GM23338 (cell line): ENCODE measurements at regions not wholly inside any gene's neighbourhood (a gene's known extent, or its start where the extent isn't known, plus 50 kb on each side); places are given as distances from the start of the nearest gene placed in this dataset.

ENCODE experiments used
- ATAC-seq: fragments of 200-7000 bp; cut with Tn5 transposase; 3 replicates; pipeline ENCODE4 v1.9.1; 2020
- DNase-seq: peaks from one replicate; pipeline ENCODE4 v3.0.0-alpha.2; 2015; ENCODE audit warnings: low spot score
- H2AFZ ChIP-seq: fragments of 200-600 bp; sonication (generic); 2 replicates; pipeline ENCODE4 v1.8.0; 2016; ENCODE audit warnings: antibody characterized with exemption, mild to moderate bottlenecking, moderate library complexity
- H3F3A ChIP-seq: fragments of 200-600 bp; sonication (generic); replicated peaks from 2 replicates; pipeline ENCODE4 v1.8.0; 2017; ENCODE audit warnings: antibody characterized with exemption, mixed run types, low read depth
- H3K27ac ChIP-seq: fragments of 200-600 bp; sonication (generic); 2 replicates; pipeline ENCODE4 v1.6.1; 2016; ENCODE audit warnings: low read depth
- H3K27me3 ChIP-seq: fragments of 200-600 bp; sonication (generic); 2 replicates; pipeline ENCODE4 v1.8.0; 2016; ENCODE audit warnings: mild to moderate bottlenecking, mixed run types, moderate library complexity; ENCODE audit not compliant: insufficient read depth
- H3K36me3 ChIP-seq: fragments of 200-600 bp; sonication (generic); 2 replicates; pipeline ENCODE4 v1.8.0; 2016; ENCODE audit warnings: mild to moderate bottlenecking; ENCODE audit not compliant: insufficient read depth
- H3K4me1 ChIP-seq: fragments of 200-600 bp; sonication (generic); 2 replicates; pipeline ENCODE4 v1.8.0; 2016; ENCODE audit warnings: mild to moderate bottlenecking, moderate library complexity; ENCODE audit not compliant: insufficient read depth
- H3K4me2 ChIP-seq: fragments of 200-600 bp; sonication (generic); 2 replicates; pipeline ENCODE4 v1.7.1; 2017; ENCODE audit warnings: mixed run types
- H3K4me3 ChIP-seq: fragments of 200-600 bp; sonication (generic); 2 replicates; pipeline ENCODE4 v1.6.1; 2016; ENCODE audit warnings: mixed run types
- H3K79me2 ChIP-seq: fragments of 200-600 bp; sonication (generic); replicated peaks from 2 replicates; pipeline ENCODE4 v1.8.0; 2017; ENCODE audit warnings: mild to moderate bottlenecking; ENCODE audit not compliant: insufficient read depth
- H3K9me2 ChIP-seq: fragments of 200-600 bp; sonication (generic); 2 replicates; pipeline ENCODE4 v1.8.0; 2017; ENCODE audit not compliant: insufficient read depth
- H4K20me1 ChIP-seq: fragments of 200-600 bp; sonication (generic); replicated peaks from 2 replicates; pipeline ENCODE4 v1.8.0; 2017; ENCODE audit warnings: mild to moderate bottlenecking; ENCODE audit not compliant: insufficient read depth
- H3K27ac Mint-ChIP-seq: 2 replicates; pipeline ENCODE4 v1.8.0; 2020; ENCODE audit warnings: inconsistent platforms, mild to moderate bottlenecking, moderate library complexity, mixed read lengths
- H3K27me3 Mint-ChIP-seq: 3 replicates; pipeline ENCODE4 v1.8.0; 2022; ENCODE audit warnings: low read depth, mild to moderate bottlenecking, moderate library complexity, mixed read lengths, inconsistent platforms; ENCODE audit not compliant: insufficient read depth, poor library complexity
- H3K36me3 Mint-ChIP-seq: 3 replicates; pipeline ENCODE4 v1.8.0; 2021; ENCODE audit warnings: low read depth, mild to moderate bottlenecking, inconsistent platforms, moderate library complexity, mixed read lengths
- H3K4me1 Mint-ChIP-seq: 3 replicates; pipeline ENCODE4 v1.8.0; 2020; ENCODE audit warnings: mild to moderate bottlenecking, inconsistent platforms, mixed read lengths
- H3K4me3 Mint-ChIP-seq: 3 replicates; pipeline ENCODE4 v1.8.0; 2021; ENCODE audit warnings: moderate library complexity, mild to moderate bottlenecking, inconsistent platforms, mixed read lengths
- H3K9me3 Mint-ChIP-seq: 3 replicates; pipeline ENCODE4 v1.8.0; 2020; ENCODE audit warnings: moderate library complexity, mild to moderate bottlenecking, inconsistent platforms, mixed read lengths
- CREB1 ChIP-seq: fragments of 250-450 bp; sonication (Bioruptor Pico); IDR thresholded peaks from 2 replicates; pipeline ENCODE4 v1.5.0; 2020; ENCODE audit warnings: low read depth, mild to moderate bottlenecking, moderate library complexity
- EZH2 ChIP-seq: fragments of 200-600 bp; sonication (generic); IDR thresholded peaks from one replicate; pipeline ENCODE4 v1.8.0; 2017; ENCODE audit warnings: antibody characterized with exemption, mild to moderate bottlenecking, low read depth; ENCODE audit not compliant: unreplicated experiment
- EZH2phosphoT487 ChIP-seq: fragments of 200-600 bp; sonication (generic); IDR thresholded peaks from one replicate; pipeline ENCODE4 v1.8.1; 2018; ENCODE audit warnings: antibody characterized with exemption; ENCODE audit not compliant: unreplicated experiment
- JUNB ChIP-seq: IDR thresholded peaks from one replicate; pipeline ENCODE4 v1.6.1; 2016; ENCODE audit warnings: antibody characterized with exemption; ENCODE audit not compliant: unreplicated experiment
- NANOG ChIP-seq: IDR thresholded peaks from 2 replicates; pipeline ENCODE4 v1.6.1; 2016; ENCODE audit warnings: antibody characterized with exemption, borderline replicate concordance
- POLR2AphosphoS5 ChIP-seq: IDR thresholded peaks from 2 replicates; pipeline ENCODE4 v1.6.1; 2016; ENCODE audit warnings: antibody characterized with exemption, low read depth
- STAT1 ChIP-seq: IDR thresholded peaks from one replicate; pipeline ENCODE4 v1.6.1; 2016; ENCODE audit warnings: antibody characterized with exemption; ENCODE audit not compliant: unreplicated experiment
- ZNF114 ChIP-seq: fragments of 250-450 bp; sonication (Bioruptor Pico); IDR thresholded peaks from 2 replicates; pipeline ENCODE4 v1.5.0; 2020; ENCODE audit warnings: mild to moderate bottlenecking, moderate library complexity
- ZNF331 ChIP-seq: fragments of 250-450 bp; sonication (Bioruptor Pico); IDR thresholded peaks from 2 replicates; pipeline ENCODE4 v1.5.0; 2020; ENCODE audit warnings: low read depth, mild to moderate bottlenecking, moderate library complexity
- TF ChIP-seq, protein P1 (sequence below): IDR thresholded peaks from one replicate; pipeline ENCODE4 v1.6.1; 2018; ENCODE audit warnings: antibody characterized with exemption; ENCODE audit not compliant: unreplicated experiment
- TF ChIP-seq, protein P2 (sequence below): fragments of 250-450 bp; sonication (Bioruptor Pico); IDR thresholded peaks from 2 replicates; pipeline ENCODE4 v1.5.0; 2020; ENCODE audit warnings: mild to moderate bottlenecking, moderate library complexity
- TF ChIP-seq, protein P3 (sequence below): IDR thresholded peaks from 2 replicates; pipeline ENCODE4 v1.6.1; 2016; ENCODE audit warnings: antibody characterized with exemption
- TF ChIP-seq, protein P4 (sequence below), 2 experiments: fragments of 200-600 bp in 1 of 2; sonication (generic) in 1 of 2; conservative IDR thresholded peaks; 2 replicates each; pipeline versions ENCODE4 v1.5.1 to v1.6.1; 2016 to 2017; ENCODE audit warnings: antibody characterized with exemption in 2 of 2, low read depth in 2 of 2, mild to moderate bottlenecking in 2 of 2, moderate library complexity in 1 of 2

DNA sequence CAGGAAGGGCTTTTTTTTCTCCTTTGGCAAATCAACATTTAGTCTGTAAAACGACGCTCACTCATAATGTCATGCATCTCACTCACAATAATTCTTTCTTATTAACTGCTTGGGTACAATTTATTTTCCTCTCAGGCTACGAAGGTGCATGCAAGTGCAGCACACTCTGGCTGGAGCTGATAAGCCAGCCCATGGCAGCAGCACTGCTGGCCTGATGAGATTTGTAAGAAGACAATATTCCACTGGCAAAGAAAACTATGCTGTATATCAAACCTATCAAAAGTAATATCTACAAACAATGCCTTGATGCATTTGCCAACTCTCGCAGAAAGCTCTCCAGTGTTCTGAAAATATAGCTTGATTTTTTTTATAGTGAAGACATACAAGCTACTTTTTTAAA, 170.0 kb upstream of the PHF14 start:
- H3K36me3 ChIP-seq = no peaks in the 10 kb centered on the region
- H3K9me3 Mint-ChIP-seq = no peaks in the 10 kb centered on the region; the same call in 2 of the 3 replicates
- no peaks in the 10 kb centered on the region for H3K79me2 ChIP-seq
- no peaks in the 10 kb centered on the region for H3K27me3 Mint-ChIP-seq
- H3K27ac ChIP-seq = no peak overlapping the region
- H3K4me3 Mint-ChIP-seq = no peak overlapping the region
- no peak overlapping the region for H3K27ac Mint-ChIP-seq
- H4K20me1 ChIP-seq = no peaks in the 10 kb centered on the region
- no peaks in the 10 kb centered on the region for H3K4me1 Mint-ChIP-seq
- DNase-seq (no peak), ATAC-seq (no peak)
- TF ChIP-seq, protein P1, sequence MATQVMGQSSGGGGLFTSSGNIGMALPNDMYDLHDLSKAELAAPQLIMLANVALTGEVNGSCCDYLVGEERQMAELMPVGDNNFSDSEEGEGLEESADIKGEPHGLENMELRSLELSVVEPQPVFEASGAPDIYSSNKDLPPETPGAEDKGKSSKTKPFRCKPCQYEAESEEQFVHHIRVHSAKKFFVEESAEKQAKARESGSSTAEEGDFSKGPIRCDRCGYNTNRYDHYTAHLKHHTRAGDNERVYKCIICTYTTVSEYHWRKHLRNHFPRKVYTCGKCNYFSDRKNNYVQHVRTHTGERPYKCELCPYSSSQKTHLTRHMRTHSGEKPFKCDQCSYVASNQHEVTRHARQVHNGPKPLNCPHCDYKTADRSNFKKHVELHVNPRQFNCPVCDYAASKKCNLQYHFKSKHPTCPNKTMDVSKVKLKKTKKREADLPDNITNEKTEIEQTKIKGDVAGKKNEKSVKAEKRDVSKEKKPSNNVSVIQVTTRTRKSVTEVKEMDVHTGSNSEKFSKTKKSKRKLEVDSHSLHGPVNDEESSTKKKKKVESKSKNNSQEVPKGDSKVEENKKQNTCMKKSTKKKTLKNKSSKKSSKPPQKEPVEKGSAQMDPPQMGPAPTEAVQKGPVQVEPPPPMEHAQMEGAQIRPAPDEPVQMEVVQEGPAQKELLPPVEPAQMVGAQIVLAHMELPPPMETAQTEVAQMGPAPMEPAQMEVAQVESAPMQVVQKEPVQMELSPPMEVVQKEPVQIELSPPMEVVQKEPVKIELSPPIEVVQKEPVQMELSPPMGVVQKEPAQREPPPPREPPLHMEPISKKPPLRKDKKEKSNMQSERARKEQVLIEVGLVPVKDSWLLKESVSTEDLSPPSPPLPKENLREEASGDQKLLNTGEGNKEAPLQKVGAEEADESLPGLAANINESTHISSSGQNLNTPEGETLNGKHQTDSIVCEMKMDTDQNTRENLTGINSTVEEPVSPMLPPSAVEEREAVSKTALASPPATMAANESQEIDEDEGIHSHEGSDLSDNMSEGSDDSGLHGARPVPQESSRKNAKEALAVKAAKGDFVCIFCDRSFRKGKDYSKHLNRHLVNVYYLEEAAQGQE = no peak
- TF ChIP-seq, protein P2, sequence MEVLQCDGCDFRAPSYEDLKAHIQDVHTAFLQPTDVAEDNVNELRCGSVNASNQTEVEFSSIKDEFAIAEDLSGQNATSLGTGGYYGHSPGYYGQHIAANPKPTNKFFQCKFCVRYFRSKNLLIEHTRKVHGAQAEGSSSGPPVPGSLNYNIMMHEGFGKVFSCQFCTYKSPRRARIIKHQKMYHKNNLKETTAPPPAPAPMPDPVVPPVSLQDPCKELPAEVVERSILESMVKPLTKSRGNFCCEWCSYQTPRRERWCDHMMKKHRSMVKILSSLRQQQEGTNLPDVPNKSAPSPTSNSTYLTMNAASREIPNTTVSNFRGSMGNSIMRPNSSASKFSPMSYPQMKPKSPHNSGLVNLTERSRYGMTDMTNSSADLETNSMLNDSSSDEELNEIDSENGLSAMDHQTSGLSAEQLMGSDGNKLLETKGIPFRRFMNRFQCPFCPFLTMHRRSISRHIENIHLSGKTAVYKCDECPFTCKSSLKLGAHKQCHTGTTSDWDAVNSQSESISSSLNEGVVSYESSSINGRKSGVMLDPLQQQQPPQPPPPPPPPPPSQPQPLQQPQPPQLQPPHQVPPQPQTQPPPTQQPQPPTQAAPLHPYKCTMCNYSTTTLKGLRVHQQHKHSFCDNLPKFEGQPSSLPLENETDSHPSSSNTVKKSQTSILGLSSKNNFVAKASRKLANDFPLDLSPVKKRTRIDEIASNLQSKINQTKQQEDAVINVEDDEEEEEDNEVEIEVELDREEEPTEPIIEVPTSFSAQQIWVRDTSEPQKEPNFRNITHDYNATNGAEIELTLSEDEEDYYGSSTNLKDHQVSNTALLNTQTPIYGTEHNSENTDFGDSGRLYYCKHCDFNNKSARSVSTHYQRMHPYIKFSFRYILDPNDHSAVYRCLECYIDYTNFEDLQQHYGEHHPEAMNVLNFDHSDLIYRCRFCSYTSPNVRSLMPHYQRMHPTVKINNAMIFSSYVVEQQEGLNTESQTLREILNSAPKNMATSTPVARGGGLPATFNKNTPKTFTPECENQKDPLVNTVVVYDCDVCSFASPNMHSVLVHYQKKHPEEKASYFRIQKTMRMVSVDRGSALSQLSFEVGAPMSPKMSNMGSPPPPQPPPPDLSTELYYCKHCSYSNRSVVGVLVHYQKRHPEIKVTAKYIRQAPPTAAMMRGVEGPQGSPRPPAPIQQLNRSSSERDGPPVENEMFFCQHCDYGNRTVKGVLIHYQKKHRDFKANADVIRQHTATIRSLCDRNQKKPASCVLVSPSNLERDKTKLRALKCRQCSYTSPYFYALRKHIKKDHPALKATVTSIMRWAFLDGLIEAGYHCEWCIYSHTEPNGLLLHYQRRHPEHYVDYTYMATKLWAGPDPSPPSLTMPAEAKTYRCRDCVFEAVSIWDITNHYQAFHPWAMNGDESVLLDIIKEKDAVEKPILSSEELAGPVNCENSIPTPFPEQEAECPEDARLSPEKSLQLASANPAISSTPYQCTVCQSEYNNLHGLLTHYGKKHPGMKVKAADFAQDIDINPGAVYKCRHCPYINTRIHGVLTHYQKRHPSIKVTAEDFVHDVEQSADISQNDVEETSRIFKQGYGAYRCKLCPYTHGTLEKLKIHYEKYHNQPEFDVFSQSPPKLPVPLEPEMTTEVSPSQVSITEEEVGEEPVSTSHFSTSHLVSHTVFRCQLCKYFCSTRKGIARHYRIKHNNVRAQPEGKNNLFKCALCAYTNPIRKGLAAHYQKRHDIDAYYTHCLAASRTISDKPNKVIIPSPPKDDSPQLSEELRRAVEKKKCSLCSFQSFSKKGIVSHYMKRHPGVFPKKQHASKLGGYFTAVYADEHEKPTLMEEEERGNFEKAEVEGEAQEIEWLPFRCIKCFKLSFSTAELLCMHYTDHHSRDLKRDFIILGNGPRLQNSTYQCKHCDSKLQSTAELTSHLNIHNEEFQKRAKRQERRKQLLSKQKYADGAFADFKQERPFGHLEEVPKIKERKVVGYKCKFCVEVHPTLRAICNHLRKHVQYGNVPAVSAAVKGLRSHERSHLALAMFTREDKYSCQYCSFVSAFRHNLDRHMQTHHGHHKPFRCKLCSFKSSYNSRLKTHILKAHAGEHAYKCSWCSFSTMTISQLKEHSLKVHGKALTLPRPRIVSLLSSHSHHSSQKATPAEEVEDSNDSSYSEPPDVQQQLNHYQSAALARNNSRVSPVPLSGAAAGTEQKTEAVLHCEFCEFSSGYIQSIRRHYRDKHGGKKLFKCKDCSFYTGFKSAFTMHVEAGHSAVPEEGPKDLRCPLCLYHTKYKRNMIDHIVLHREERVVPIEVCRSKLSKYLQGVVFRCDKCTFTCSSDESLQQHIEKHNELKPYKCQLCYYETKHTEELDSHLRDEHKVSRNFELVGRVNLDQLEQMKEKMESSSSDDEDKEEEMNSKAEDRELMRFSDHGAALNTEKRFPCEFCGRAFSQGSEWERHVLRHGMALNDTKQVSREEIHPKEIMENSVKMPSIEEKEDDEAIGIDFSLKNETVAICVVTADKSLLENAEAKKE = no peak
- TF ChIP-seq, protein P3, sequence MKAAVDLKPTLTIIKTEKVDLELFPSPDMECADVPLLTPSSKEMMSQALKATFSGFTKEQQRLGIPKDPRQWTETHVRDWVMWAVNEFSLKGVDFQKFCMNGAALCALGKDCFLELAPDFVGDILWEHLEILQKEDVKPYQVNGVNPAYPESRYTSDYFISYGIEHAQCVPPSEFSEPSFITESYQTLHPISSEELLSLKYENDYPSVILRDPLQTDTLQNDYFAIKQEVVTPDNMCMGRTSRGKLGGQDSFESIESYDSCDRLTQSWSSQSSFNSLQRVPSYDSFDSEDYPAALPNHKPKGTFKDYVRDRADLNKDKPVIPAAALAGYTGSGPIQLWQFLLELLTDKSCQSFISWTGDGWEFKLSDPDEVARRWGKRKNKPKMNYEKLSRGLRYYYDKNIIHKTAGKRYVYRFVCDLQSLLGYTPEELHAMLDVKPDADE = no peak
- TF ChIP-seq EZH2 = no peak
- TF ChIP-seq NANOG = no peak
- TF ChIP-seq JUNB = no peak
- TF ChIP-seq ZNF114 = no peak
- no peak for TF ChIP-seq ZNF331 (CRISPR knock-in tag)
- no peak for TF ChIP-seq STAT1
- TF ChIP-seq POLR2AphosphoS5 = no peak
- no peak for TF ChIP-seq EZH2phosphoT487
- TF ChIP-seq, protein P4, sequence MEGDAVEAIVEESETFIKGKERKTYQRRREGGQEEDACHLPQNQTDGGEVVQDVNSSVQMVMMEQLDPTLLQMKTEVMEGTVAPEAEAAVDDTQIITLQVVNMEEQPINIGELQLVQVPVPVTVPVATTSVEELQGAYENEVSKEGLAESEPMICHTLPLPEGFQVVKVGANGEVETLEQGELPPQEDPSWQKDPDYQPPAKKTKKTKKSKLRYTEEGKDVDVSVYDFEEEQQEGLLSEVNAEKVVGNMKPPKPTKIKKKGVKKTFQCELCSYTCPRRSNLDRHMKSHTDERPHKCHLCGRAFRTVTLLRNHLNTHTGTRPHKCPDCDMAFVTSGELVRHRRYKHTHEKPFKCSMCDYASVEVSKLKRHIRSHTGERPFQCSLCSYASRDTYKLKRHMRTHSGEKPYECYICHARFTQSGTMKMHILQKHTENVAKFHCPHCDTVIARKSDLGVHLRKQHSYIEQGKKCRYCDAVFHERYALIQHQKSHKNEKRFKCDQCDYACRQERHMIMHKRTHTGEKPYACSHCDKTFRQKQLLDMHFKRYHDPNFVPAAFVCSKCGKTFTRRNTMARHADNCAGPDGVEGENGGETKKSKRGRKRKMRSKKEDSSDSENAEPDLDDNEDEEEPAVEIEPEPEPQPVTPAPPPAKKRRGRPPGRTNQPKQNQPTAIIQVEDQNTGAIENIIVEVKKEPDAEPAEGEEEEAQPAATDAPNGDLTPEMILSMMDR (conservative IDR thresholded peaks at IDR 0.05; ENCODE audit: low read depth in 2 of 2) = no peak
- TF ChIP-seq CREB1 (CRISPR knock-in tag) = no peak
- no peak overlapping the region for H2AFZ ChIP-seq
- no peaks in the 10 kb centered on the region for H3K36me3 Mint-ChIP-seq
- H3K4me3 ChIP-seq = no peak overlapping the region
- H3K27me3 ChIP-seq = no peaks in the 10 kb centered on the region
- no peak overlapping the region for H3K4me2 ChIP-seq
- no peaks in the 10 kb centered on the region for H3K4me1 ChIP-seq
- no peaks in the 10 kb centered on the region for H3K9me2 ChIP-seq
- no peaks in the 10 kb centered on the region for H3F3A ChIP-seq
